ENCODE measurements at regions not wholly inside any gene's neighbourhood (a gene's known extent, or its start where the extent isn't known, plus 50 kb on each side); places are given as distances from the start of the nearest gene placed in this dataset.

DNA sequence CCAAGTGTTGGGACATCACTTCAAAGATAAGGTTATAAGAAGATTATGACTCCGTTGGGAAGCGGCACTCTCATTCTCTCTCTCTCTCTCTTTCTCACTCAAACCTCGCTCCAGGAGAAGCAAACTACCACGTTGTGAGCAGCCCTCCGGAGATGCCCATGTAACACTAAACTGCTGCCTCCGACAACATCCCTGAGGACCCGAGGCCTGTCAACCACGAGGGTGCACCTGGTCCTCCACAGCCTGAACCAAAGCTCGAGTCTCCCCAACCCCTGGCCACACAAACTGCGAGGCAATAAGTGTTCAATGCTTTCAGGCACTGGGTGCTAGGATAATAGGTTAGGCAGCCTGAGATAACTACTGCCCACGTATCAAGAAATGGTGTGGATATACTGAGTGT is 654.5 kb upstream of the ID2 start:
- no peak for ATAC-seq

DNA sequence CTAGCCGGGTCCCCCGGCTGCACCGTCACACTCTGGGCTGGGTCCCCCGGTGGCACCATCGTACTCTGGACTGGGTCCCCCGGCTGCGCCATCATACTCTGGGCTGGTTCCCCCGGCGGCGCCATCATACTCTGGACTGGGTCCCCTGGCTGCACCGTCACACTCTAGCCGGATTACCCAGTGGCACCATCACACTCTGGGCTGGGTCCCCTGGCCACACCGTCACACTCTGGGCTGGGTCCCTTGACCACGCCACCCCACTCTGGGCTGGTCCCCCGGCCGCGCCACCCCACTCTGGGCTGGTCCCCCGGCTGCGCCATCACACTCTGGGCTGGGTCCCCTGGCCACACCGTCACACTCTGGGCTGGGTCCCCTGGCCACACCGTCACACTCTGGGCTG is 653.8 kb upstream of the ID2 start:
- ATAC-seq, result no peak

DNA sequence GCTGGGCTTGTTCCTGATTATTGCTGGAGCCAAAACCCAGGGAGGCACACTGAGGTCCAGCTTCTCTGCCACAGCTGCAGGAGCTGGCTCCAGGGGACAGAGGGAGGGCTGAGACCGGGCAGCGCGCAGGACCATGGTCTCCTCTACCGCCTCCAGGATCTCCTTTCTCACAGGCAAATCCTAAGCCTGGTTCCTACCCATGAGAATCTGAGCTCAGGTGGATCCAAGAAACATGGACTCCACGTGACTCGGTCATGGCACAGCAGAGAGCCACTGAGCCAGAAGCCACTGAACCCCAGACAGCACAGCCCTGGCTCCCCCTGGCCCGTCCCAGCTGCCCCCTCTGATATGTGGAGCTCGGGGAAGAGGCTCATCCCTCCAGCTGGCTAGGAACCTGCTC is 653.4 kb upstream of the ID2 start:
- ATAC-seq, result no peak

- no peak for ATAC-seq
Observed at GRCh38 chr2:8028981-8029380, 652.9 kb upstream of the ID2 start.

GRCh38 chr2:8030573-8031303 is 651.1 kb upstream of the ID2 start:
- no peak for ATAC-seq

- no peak for ATAC-seq
Observed at GRCh38 chr2:8031370-8031769, 650.5 kb upstream of the ID2 start.

DNA sequence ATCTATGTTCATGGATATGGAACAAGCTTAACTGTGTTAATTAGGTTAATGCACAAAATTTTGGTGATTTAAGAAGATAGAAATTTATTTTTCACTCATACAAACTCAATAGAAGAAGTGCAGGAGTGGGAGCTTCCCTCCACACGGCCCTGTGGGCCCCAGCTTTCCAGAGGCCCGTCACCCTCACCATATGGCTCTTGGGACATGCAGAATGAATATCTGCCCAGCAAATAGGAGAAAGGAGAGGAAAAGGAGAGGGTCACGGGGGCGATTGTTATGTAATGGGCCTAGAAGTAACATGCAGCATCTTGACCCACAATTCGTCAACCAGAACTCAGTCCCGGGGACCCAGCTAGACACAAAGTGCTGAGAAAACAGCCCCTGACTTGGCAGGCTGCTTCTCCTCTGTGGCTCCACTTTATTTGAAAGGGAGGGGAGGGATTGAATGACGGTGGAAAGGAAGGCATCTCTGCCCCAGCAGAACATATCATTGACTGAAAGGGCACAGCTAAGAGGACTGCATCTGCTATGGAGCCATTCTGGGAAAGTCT is 648.2 kb upstream of the ID2 start:
- ATAC-seq, result no peak

DNA sequence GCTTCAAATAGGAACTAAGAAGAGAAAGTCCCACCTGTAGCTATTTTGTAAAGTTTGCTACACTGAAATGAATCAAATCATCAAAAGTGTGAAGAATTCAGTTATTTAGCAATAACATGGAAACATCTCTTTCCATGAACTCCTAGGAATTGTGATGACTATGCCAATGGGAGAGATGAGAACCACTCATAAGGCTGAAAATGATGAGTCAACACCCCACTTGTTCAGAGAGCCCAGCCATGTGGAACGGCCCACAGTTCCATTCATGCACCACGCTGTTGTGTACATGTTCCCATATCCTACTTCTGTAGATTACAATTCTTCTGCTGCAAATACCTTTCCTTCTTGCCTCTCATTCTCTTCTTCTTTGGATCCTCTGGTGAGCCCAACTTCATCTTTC is 645.5 kb upstream of the ID2 start:
- ATAC-seq, result no peak

DNA sequence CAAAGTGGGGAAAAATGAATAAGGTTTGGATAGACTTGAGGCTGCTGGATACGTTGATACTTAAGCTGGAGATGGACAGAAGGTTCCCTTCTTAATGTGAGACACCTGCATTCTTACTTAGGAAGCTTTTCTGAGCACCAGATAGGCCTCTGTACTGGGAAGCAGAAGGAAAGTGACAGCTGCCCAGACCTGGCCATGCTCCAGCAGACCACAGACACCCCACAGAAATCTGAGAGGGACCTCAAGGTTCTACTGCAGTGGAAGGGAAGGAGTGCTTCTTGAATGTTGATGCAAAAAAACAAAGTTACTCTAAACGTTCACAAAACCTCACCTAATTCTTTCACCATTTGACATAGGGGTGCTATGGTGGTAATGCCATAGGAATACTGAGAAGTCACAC is 642.1 kb upstream of the ID2 start:
- no peak for ATAC-seq

DNA sequence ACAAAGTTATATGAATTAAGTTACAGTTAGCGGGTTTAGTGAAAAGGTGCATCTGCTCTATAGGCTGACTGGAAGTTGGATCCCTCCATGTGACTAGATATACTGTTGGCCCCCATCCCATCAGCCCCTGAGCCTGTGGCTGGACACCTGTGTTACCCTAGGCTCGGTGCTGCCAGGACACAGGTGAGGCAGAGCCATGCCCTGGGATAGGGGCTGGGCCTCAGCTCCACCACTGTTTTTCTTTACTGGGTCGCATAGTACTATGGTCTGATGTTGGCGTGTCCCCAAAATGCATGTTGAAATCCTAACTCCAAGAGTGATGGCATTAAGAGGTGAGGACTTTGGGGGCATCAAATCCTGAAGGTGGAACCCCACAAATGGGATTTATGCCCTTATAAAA is 638.6 kb upstream of the ID2 start:
- no peak for ATAC-seq

- ATAC-seq, result no peak
Observed at GRCh38 chr2:8044046-8044594, 637.7 kb upstream of the ID2 start.

- ATAC-seq, result no peak
Observed at GRCh38 chr2:8045081-8045614, 636.7 kb upstream of the ID2 start.

GRCh38 chr2:8046849-8047248 is 635.0 kb upstream of the ID2 start:
- ATAC-seq, result no peak

- no peak for ATAC-seq
Observed at GRCh38 chr2:8049176-8049575, 632.7 kb upstream of the ID2 start.

DNA sequence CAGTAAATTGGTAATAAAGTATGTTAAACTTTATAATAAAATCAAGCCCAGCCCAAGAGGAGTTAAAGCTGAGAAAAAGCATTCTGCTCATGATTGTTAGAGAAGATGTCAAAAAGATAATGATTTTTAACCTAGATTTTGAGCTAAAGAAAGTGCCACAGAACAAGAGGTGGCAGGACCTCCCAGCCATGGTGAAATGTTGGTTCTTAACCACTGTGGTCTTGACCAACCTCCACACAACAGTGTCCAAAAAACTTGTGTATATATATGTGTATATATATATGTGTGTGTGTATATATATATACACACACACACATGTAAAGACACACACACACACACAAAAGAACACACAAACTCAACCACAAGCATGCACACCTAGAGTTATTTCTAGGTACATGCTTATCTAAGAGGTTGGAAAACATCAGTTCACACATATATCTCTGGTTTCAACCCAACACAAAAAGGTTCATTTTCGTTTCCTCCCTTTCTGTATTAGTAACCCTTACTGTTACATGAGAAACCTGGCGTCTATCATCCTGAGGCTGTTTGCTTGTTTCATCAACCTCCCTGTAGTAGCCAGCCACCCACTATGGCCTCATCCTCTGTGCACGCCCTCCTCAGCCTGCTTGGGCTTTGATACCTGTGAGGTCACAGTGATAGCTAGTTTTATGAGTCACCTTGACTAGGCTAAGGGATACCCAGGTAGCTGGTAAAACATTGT is 631.8 kb upstream of the ID2 start:
- ATAC-seq, result peak; percentile 80 to 90

DNA sequence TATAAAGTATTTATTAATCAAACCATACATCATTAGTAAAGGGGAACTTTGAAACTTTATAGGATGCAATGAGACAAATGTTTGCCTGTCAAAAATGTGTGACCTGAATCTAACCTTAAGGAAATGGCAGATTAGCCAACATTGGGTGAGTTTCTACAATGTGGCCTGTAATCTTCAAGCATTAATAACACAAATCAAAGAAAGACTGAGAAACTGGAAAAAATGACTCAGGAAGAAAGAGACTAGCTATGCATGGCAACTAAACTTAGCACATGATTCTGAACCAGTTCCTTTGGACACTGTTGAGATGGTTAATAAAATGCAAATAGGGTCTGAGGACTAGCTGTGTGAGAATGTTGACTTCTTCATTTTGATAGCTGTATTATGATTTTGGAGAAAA is 628.6 kb upstream of the ID2 start:
- no peak for ATAC-seq

GRCh38 chr2:8054070-8054469 is 627.8 kb upstream of the ID2 start:
- no peak for ATAC-seq

DNA sequence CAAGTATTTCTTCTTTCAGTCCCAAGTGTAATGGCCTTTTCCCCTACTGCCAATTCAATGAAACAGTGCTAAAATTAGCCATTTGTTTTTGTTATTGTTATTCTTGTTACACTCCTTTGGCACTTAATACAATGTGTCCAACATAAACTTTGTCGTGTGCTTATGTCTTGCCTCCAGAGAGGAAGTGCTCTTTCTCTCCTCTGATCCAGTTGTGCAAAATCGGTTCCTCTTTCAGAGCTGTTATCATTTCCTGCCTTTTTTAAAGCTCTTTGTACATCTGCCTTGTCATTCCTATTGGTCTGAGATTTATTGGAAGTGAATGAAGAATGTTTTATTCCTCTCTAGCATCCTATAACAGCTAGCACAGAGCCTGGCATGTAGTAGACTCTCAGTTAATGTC is 623.2 kb upstream of the ID2 start:
- no peak for ATAC-seq

DNA sequence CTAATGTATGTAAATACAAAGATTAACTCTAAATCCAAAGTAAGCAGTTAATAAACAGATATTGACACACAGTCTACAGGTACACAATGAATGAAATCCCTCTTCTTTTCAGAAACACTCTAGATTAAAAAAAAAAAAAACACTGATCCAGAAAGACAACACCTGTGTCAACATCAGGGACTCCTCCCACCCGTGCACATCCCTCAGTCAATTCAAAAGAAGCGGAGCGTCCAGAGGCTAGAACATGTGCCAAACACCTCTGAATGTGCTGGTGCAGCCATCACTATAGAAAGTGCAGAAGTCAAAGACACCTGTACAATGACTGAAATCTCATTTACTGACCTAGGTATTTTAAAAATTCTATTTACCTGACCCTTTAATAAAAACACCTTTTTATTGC is 622.6 kb upstream of the ID2 start:
- no peak for ATAC-seq

DNA sequence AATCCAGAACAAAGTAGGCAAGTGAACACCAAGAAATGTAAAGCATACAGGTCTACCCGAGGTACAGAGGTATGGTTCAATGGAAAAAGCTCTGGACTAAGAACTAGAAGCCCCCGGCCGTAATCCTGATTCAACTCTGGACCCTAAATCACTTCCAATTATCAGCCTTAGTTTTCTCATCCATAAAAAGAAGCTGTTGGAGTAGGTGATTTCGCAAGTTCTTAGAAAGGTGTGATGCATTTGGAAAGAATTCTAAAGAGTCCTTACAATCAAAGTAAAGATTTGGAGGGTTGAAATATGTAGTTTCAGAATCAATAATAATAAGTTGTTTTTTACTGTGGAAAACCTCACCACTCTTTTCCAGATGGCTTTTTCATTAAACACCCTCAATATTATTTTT is 622.1 kb upstream of the ID2 start:
- ATAC-seq, result no peak

DNA sequence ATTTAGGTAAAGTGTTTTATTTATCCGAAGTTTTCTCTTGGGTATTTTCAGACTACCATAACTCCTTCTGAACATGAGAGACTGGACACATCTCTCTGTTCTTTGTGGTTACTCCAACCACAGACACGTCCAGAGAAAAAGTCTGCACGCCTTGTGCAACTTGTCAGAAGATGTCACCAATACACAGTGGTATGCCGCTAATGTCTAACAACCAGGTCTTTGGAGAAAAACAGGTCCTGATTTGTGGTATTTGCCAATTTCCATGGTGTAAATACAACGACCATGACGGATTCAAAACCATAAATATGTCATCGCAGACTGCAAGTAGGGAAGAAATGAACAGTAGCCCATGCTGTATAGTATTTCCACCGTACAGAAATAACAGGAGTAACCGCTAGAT is 620.6 kb upstream of the ID2 start:
- no peak for ATAC-seq

GRCh38 chr2:8064603-8065002 is 617.3 kb upstream of the ID2 start:
- ATAC-seq, result no peak

- no peak for ATAC-seq
Observed at GRCh38 chr2:8065191-8065590, 616.7 kb upstream of the ID2 start.

- ATAC-seq, result no peak
Observed at GRCh38 chr2:8067784-8068336, 614.0 kb upstream of the ID2 start.
